C4-2B (cell line): ENCODE measurements at regions not wholly inside any gene's neighbourhood (a gene's known extent, or its start where the extent isn't known, plus 50 kb on each side); places are given as distances from the start of the nearest gene placed in this dataset.

Experiments
- CTCF ChIP-seq: fragments of 450-650 bp; conservative IDR thresholded peaks from 2 replicates; pipeline ENCODE4 v1.5.1; 2017; ENCODE audit warnings: mild to moderate bottlenecking
- ZFX ChIP-seq: fragments of 450-650 bp; IDR thresholded peaks from 2 replicates; pipeline ENCODE4 v1.6.1; 2017

GRCh38 chr16:56047307-56048234 is 143.7 kb upstream of the GNAO1 start:
- TF ChIP-seq CTCF = no peak
- no peak for TF ChIP-seq ZFX
